Endodermal cell (in vitro differentiated cells): ENCODE measurements at regions not wholly inside any gene's neighbourhood (a gene's known extent, or its start where the extent isn't known, plus 50 kb on each side); places are given as distances from the start of the nearest gene placed in this dataset.

Source experiments
- DNase-seq: peaks from one replicate; pipeline ENCODE4 v3.0.0-alpha.2; 2017
- H3K27ac ChIP-seq: 2 replicates; pipeline ENCODE4 v1.5.1; 2013; ENCODE audit warnings: mild to moderate bottlenecking, low read depth, low read length, moderate library complexity
- H3K27me3 ChIP-seq: 2 replicates; pipeline ENCODE4 v1.6.1; 2013; ENCODE audit warnings: mild to moderate bottlenecking, low read length, moderate library complexity; ENCODE audit not compliant: insufficient read depth, control insufficient read depth, poor library complexity, severe bottlenecking
- H3K36me3 ChIP-seq: 2 replicates; pipeline ENCODE4 v1.7.0; 2013; ENCODE audit warnings: mild to moderate bottlenecking, low read length, moderate library complexity; ENCODE audit not compliant: control insufficient read depth, insufficient read depth
- H3K4me1 ChIP-seq: one replicate; pipeline ENCODE4 v1.7.0; 2013; ENCODE audit warnings: low read length; ENCODE audit not compliant: control insufficient read depth, insufficient read depth
- H3K4me3 ChIP-seq: 2 replicates; pipeline ENCODE4 v1.5.1; 2013; ENCODE audit warnings: mild to moderate bottlenecking, low read length, moderate library complexity
- H3K9ac ChIP-seq: 2 replicates; pipeline ENCODE4 v1.6.1; 2013; ENCODE audit warnings: mild to moderate bottlenecking, low read length, moderate library complexity; ENCODE audit not compliant: poor library complexity, severe bottlenecking; ENCODE audit errors: extremely low read depth
- H3K9me3 ChIP-seq: 2 replicates; pipeline ENCODE4 v1.6.1; 2013; ENCODE audit warnings: mild to moderate bottlenecking, low read length, moderate library complexity; ENCODE audit not compliant: control insufficient read depth
- H3K27ac Mint-ChIP-seq: 2 replicates; pipeline ENCODE4 v1.8.0; 2020; ENCODE audit warnings: mixed read lengths
- H3K27me3 Mint-ChIP-seq: 2 replicates; pipeline ENCODE4 v1.8.0; 2021; ENCODE audit warnings: mild to moderate bottlenecking, mixed read lengths; ENCODE audit not compliant: insufficient read depth
- H3K36me3 Mint-ChIP-seq: 2 replicates; pipeline ENCODE4 v1.8.0; 2020; ENCODE audit warnings: low read depth, mixed read lengths
- H3K4me1 Mint-ChIP-seq: 2 replicates; pipeline ENCODE4 v1.8.0; 2020; ENCODE audit warnings: mixed read lengths
- H3K4me3 Mint-ChIP-seq: 2 replicates; pipeline ENCODE4 v1.8.0; 2020; ENCODE audit warnings: mild to moderate bottlenecking, moderate library complexity, mixed read lengths
- H3K9me3 Mint-ChIP-seq: 2 replicates; pipeline ENCODE4 v1.8.0; 2020; ENCODE audit warnings: mild to moderate bottlenecking, mixed read lengths
- WGBS, 2 experiments: methylation state at CpG; one replicate each; pipeline versions ENCODE4 v1.1.5 to v1.1.7; 2013; ENCODE audit warnings: missing lambda C conversion rate in 2 of 2, mixed read lengths in 1 of 2; ENCODE audit not compliant: insufficient coverage in 1 of 2, insufficient read length in 1 of 2; 5-methylcytosine and 5-hydroxymethylcytosine counted together
- TF ChIP-seq, protein P1 (sequence below): fragments of 200-600 bp; sonication (generic); conservative IDR thresholded peaks from 2 replicates; pipeline ENCODE4 v1.5.0; 2021; ENCODE audit warnings: antibody characterized with exemption, mild to moderate bottlenecking

- H3K4me3 Mint-ChIP-seq = no peak overlapping the region
- H3K27me3 Mint-ChIP-seq = no peaks in the 10 kb centered on the region
- peak; percentile 54 for DNase-seq
Observed at GRCh38 chr3:70885636-70886035, 573.2 kb upstream of the MDFIC2 start.

GRCh38 chr3:70882104-70882503, 569.7 kb upstream of the MDFIC2 start:
- Mint-ChIP-seq H3K27ac (no peak overlapping the region), H3K36me3 (no peaks in the 10 kb centered on the region), H3K9me3 (peaks cover 17% of the 10 kb centered on the region), H3K4me1 (no peaks in the 10 kb centered on the region), H3K27me3 (no peaks in the 10 kb centered on the region), H3K4me3 (no peak overlapping the region)
- Histone ChIP-seq H3K36me3 (no peaks in the 10 kb centered on the region), H3K27ac (no peak overlapping the region), H3K9ac (no peak overlapping the region), H3K9me3 (peaks cover 10% of the 10 kb centered on the region), H3K4me1 (no peaks in the 10 kb centered on the region), H3K4me3 (no peak overlapping the region), H3K27me3 (no peaks in the 10 kb centered on the region)
- TF ChIP-seq, protein P1, sequence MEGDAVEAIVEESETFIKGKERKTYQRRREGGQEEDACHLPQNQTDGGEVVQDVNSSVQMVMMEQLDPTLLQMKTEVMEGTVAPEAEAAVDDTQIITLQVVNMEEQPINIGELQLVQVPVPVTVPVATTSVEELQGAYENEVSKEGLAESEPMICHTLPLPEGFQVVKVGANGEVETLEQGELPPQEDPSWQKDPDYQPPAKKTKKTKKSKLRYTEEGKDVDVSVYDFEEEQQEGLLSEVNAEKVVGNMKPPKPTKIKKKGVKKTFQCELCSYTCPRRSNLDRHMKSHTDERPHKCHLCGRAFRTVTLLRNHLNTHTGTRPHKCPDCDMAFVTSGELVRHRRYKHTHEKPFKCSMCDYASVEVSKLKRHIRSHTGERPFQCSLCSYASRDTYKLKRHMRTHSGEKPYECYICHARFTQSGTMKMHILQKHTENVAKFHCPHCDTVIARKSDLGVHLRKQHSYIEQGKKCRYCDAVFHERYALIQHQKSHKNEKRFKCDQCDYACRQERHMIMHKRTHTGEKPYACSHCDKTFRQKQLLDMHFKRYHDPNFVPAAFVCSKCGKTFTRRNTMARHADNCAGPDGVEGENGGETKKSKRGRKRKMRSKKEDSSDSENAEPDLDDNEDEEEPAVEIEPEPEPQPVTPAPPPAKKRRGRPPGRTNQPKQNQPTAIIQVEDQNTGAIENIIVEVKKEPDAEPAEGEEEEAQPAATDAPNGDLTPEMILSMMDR = no peak
- WGBS, 2 experiments = 80 to 93% methylated on average over 2 to 5 of the region's 5 CpGs
- no peak for DNase-seq

More at GRCh38 chr3:70885636-70886035, 573.2 kb upstream of the MDFIC2 start:
- Mint-ChIP-seq H3K36me3 (no peaks in the 10 kb centered on the region), H3K27ac (no peak overlapping the region), H3K4me1 (no peaks in the 10 kb centered on the region), H3K9me3 (no peaks in the 10 kb centered on the region)
- WGBS, 2 experiments = 91 to 95% methylated on average over 5 to 6 of the region's 6 CpGs
- H3K36me3 ChIP-seq = no peaks in the 10 kb centered on the region
- TF ChIP-seq, protein P1 = peak; percentile 32
- H3K4me3 ChIP-seq = no peak overlapping the region
- no peaks in the 10 kb centered on the region for H3K9me3 ChIP-seq
- H3K4me1 ChIP-seq = no peaks in the 10 kb centered on the region
- H3K27me3 ChIP-seq = no peaks in the 10 kb centered on the region
- no peak overlapping the region for H3K9ac ChIP-seq
- no peak overlapping the region for H3K27ac ChIP-seq

- Histone ChIP-seq H3K9me3 (peaks cover 10% of the 10 kb centered on the region), H3K4me3 (no peak overlapping the region), H3K27ac (no peak overlapping the region), H3K27me3 (no peaks in the 10 kb centered on the region), H3K9ac (no peak overlapping the region), H3K4me1 (no peaks in the 10 kb centered on the region), H3K36me3 (no peaks in the 10 kb centered on the region)
- H3K27ac Mint-ChIP-seq = no peak overlapping the region
- no peak for DNase-seq
- H3K27me3 Mint-ChIP-seq = no peaks in the 10 kb centered on the region
- peaks cover 17% of the 10 kb centered on the region for H3K9me3 Mint-ChIP-seq
- no peak overlapping the region for H3K4me3 Mint-ChIP-seq
- TF ChIP-seq, protein P1 = no peak
- no peaks in the 10 kb centered on the region for H3K36me3 Mint-ChIP-seq
- WGBS, 2 experiments = 93 to 100% methylated on average over 1 to 2 of the region's 2 CpGs
- no peaks in the 10 kb centered on the region for H3K4me1 Mint-ChIP-seq
Observed at GRCh38 chr3:70880421-70880820, 568.0 kb upstream of the MDFIC2 start.
